B cell (primary cell): ENCODE measurements at regions not wholly inside any gene's neighbourhood (a gene's known extent, or its start where the extent isn't known, plus 50 kb on each side); places are given as distances from the start of the nearest gene placed in this dataset.
"Not testable (repeated sequence)": the region's sequence is repeated elsewhere in the genome, so short reads cannot be mapped to it uniquely, and the experiment has no call there.

Experiments used
- ATAC-seq: fragments of 200-7000 bp; cut with Tn5 transposase; one replicate; pipeline ENCODE4 v1.10.0; 2021; ENCODE audit warnings: low read depth, mild to moderate bottlenecking, moderate number of reproducible peaks, moderate library complexity
- CTCF ChIA-PET: fragments of 350-600 bp; sonication (Branson Sonifier 250); formaldehyde crosslinking; loops from one replicate; lab custom pipeline; 2021; ENCODE audit warnings: antibody characterized with exemption, inconsistent platforms; lab: Charles Lee
- POLR2A ChIA-PET: fragments of 350-600 bp; sonication (Branson Sonifier 250); formaldehyde crosslinking; loops from one replicate; lab custom pipeline; 2021; ENCODE audit warnings: antibody characterized with exemption; lab: Charles Lee
- DNase-seq: peaks from one replicate; pipeline ENCODE4 v3.0.0; 2013
- H2AFZ ChIP-seq: 2 replicates; pipeline ENCODE4 v1.6.1; 2012; ENCODE audit warnings: mild to moderate bottlenecking, low read depth, low read length; ENCODE audit not compliant: insufficient read depth, poor library complexity, severe bottlenecking
- H3K27ac ChIP-seq, 2 donors: 1 replicate in 1 of 2; 2 replicates in 1 of 2; pipeline ENCODE4 v1.5.1; 2012 to 2013; ENCODE audit warnings: low read length in 2 of 2, mild to moderate bottlenecking in 2 of 2, moderate library complexity in 1 of 2
- H3K27me3 ChIP-seq, 4 experiments: fragments of 200-600 bp in 1 of 4; sonication (generic) in 1 of 4; replicated peaks in 1 of 4; 1 replicate in 2 of 4; 2 replicates in 2 of 4; pipeline versions ENCODE4 v1.6.1 to v1.7.0; 2013 to 2016; ENCODE audit warnings: low read length in 3 of 4, mild to moderate bottlenecking in 2 of 4, mixed read lengths in 1 of 4, moderate library complexity in 1 of 4; ENCODE audit not compliant: insufficient read depth in 4 of 4, control insufficient read depth in 3 of 4; ENCODE audit errors: control extremely low read depth in 1 of 4
- H3K36me3 ChIP-seq, 2 experiments: replicated peaks in 1 of 2; 1 replicate in 1 of 2; 2 replicates in 1 of 2; pipeline versions ENCODE4 v1.6.1 to v1.7.1; 2013; ENCODE audit warnings: low read length in 1 of 2; ENCODE audit not compliant: insufficient read depth in 2 of 2, control insufficient read depth in 1 of 2; ENCODE audit errors: control extremely low read depth in 1 of 2, extremely low read depth in 1 of 2
- H3K4me1 ChIP-seq, 2 donors: fragments of 200-600 bp in 1 of 2; sonication (generic) in 1 of 2; 1 replicate in 1 of 2; 2 replicates in 1 of 2; pipeline versions ENCODE4 v1.5.1 to v1.6.1; 2013 to 2017; ENCODE audit warnings: low read length in 2 of 2; ENCODE audit not compliant: control insufficient read depth in 2 of 2, insufficient read depth in 2 of 2
- H3K4me2 ChIP-seq: replicated peaks from 2 replicates; pipeline ENCODE3; 2012; ENCODE audit warnings: mild to moderate bottlenecking, low read depth, low read length; ENCODE audit not compliant: poor library complexity, severe bottlenecking
- H3K4me3 ChIP-seq, 5 experiments: fragments of 200-600 bp in 1 of 5; sonication (generic) in 1 of 5; 1 replicate in 3 of 5; 2 replicates in 2 of 5; pipeline versions ENCODE4 v1.5.1 to v1.7.0; 2011 to 2016; ENCODE audit warnings: low read length in 4 of 5, mild to moderate bottlenecking in 4 of 5, low read depth in 2 of 5, control low read depth in 1 of 5, moderate library complexity in 1 of 5; ENCODE audit not compliant: insufficient read depth in 1 of 5; ENCODE audit errors: control extremely low read depth in 1 of 5, extremely low read depth in 1 of 5
- H3K79me2 ChIP-seq: fragments of 200-600 bp; sonication (generic); one replicate; pipeline ENCODE4 v1.6.0; 2016; ENCODE audit warnings: low read length; ENCODE audit not compliant: control insufficient read depth, insufficient read depth
- H3K9ac ChIP-seq: fragments of 200-600 bp; sonication (generic); 2 replicates; pipeline ENCODE4 v1.6.1; 2017; ENCODE audit warnings: mild to moderate bottlenecking, low read length, moderate library complexity
- H3K9me3 ChIP-seq, 3 donors: one replicate each; pipeline versions ENCODE4 v1.6.1 to v1.7.1; 2013; ENCODE audit warnings: low read length in 2 of 3; ENCODE audit not compliant: control insufficient read depth in 2 of 3, insufficient read depth in 1 of 3; ENCODE audit errors: control extremely low read depth in 1 of 3
- H4K20me1 ChIP-seq: 2 replicates; pipeline ENCODE4 v1.6.0; 2012; ENCODE audit warnings: mild to moderate bottlenecking, low read length; ENCODE audit not compliant: insufficient read depth, control insufficient read depth, poor library complexity, severe bottlenecking
- H3K27ac Mint-ChIP-seq: one replicate; pipeline ENCODE4 v1.8.0; 2021; ENCODE audit warnings: mixed read lengths
- H3K27me3 Mint-ChIP-seq: one replicate; pipeline ENCODE4 v1.8.0; 2021; ENCODE audit warnings: mixed read lengths
- H3K4me1 Mint-ChIP-seq: one replicate; pipeline ENCODE4 v1.8.0; 2021; ENCODE audit warnings: mixed read lengths
- H3K4me3 Mint-ChIP-seq: one replicate; pipeline ENCODE4 v1.8.0; 2021; ENCODE audit warnings: mixed read lengths
- H3K9me3 Mint-ChIP-seq: one replicate; pipeline ENCODE4 v1.8.0; 2022; ENCODE audit warnings: mixed read lengths; ENCODE audit not compliant: insufficient read depth
- CTCF ChIP-seq: fragments of 200-600 bp; IDR thresholded peaks from one replicate; pipeline ENCODE4 v1.8.0; 2022; ENCODE audit warnings: antibody characterized with exemption, mild to moderate bottlenecking
- EZH2 ChIP-seq: IDR thresholded peaks from 2 replicates; pipeline ENCODE4 v1.6.1; 2012; ENCODE audit warnings: borderline replicate concordance, low read depth, mild to moderate bottlenecking, moderate library complexity, low read length; ENCODE audit not compliant: insufficient read depth, poor library complexity, severe bottlenecking
- WGBS: methylation state at CpG from one replicate; pipeline ENCODE4 v1.1.5; 2013; ENCODE audit warnings: missing lambda C conversion rate; ENCODE audit not compliant: insufficient coverage; 5-methylcytosine and 5-hydroxymethylcytosine counted together
- intact Hi-C: fragments of 100-400 bp; cut with micrococcal nuclease; formaldehyde crosslinking; loops from one replicate; pipeline ENCODE4 v1.10.0; 2022

- Histone ChIP-seq H3K9ac (no peak overlapping the region), H3K9me3 (peaks cover 0 to 5% (median 0%) of the 10 kb centered on the region in 3 donors), H3K27ac (no peak overlapping the region), H2AFZ (no peak overlapping the region), H4K20me1 (no peaks in the 10 kb centered on the region), H3K4me1 (no peaks in the 10 kb centered on the region), H3K4me3 (no peak overlapping the region), H3K4me2 (no peak overlapping the region), H3K27me3 (no peaks in the 10 kb centered on the region), H3K36me3 (no peaks in the 10 kb centered on the region), H3K79me2 (no peaks in the 10 kb centered on the region)
- H3K27ac Mint-ChIP-seq: no peak overlapping the region
- H3K9me3 Mint-ChIP-seq: no peaks in the 10 kb centered on the region
- no peaks in the 10 kb centered on the region for H3K27me3 Mint-ChIP-seq
- no peak for TF ChIP-seq CTCF
- no peak for TF ChIP-seq EZH2
- ATAC-seq: no peak
- no peaks in the 10 kb centered on the region for H3K4me1 Mint-ChIP-seq
- no peak overlapping the region for H3K4me3 Mint-ChIP-seq
- intact Hi-C loops: no loop called here
- WGBS: no CpG with 5 or more reads among the region's 1 CpG
- ChIA-PET CTCF (no interaction called here), POLR2A (no interaction called here)
- no peak for DNase-seq
Measured at GRCh38 chr3:80734483-80734882, 966.7 kb upstream of the ROBO1 start.

- Histone ChIP-seq H3K4me1 (no peaks in the 10 kb centered on the region), H2AFZ (no peak overlapping the region), H3K27ac (no peak overlapping the region), H3K4me3 (no peak overlapping the region), H3K79me2 (no peaks in the 10 kb centered on the region), H3K9ac (no peak overlapping the region), H3K27me3 (no peaks in the 10 kb centered on the region), H3K4me2 (no peak overlapping the region), H3K9me3 (no peaks in the 10 kb centered on the region), H4K20me1 (no peaks in the 10 kb centered on the region), H3K36me3 (no peaks in the 10 kb centered on the region)
- ATAC-seq: no peak
- intact Hi-C loops: no loop called here
- Mint-ChIP-seq H3K4me3 (no peak overlapping the region), H3K27me3 (no peaks in the 10 kb centered on the region), H3K4me1 (no peaks in the 10 kb centered on the region), H3K9me3 (no peaks in the 10 kb centered on the region), H3K27ac (no peak overlapping the region)
- POLR2A ChIA-PET: no interaction called here
- TF ChIP-seq CTCF: no peak
- no peak for DNase-seq
- 22% methylated on average over 4 of the region's 5 CpGs for WGBS
- CTCF ChIA-PET: no interaction called here
Measured at GRCh38 chr3:80733522-80734176, 965.9 kb upstream of the ROBO1 start.

- H3K4me3 ChIP-seq, ATAC-seq, H3K27ac ChIP-seq, H3K9ac ChIP-seq, H3K4me3 Mint-ChIP-seq, H3K27ac Mint-ChIP-seq, DNase-seq, H2AFZ ChIP-seq, H3K9me3 ChIP-seq, intact Hi-C loops, H3K27me3 Mint-ChIP-seq, H4K20me1 ChIP-seq, H3K4me1 Mint-ChIP-seq, POLR2A ChIA-PET, H3K4me2 ChIP-seq, H3K79me2 ChIP-seq, H3K4me1 ChIP-seq, H3K27me3 ChIP-seq, H3K36me3 ChIP-seq, H3K9me3 Mint-ChIP-seq, CTCF ChIA-PET: not testable (repeated sequence)
- WGBS: no CpG with 5 or more reads among the region's 3 CpGs
Measured at GRCh38 chr3:80727561-80727960, 959.8 kb upstream of the ROBO1 start.
